IMR-90 (cell line): ENCODE measurements at regions not wholly inside any gene's neighbourhood (a gene's known extent, or its start where the extent isn't known, plus 50 kb on each side); places are given as distances from the start of the nearest gene placed in this dataset.

Source experiments
- ATAC-seq: fragments of 200-7000 bp; cut with Tn5 transposase; 2 replicates; pipeline ENCODE4 v1.9.1; 2020; ENCODE audit warnings: low read depth, mild to moderate bottlenecking, moderate library complexity
- BruUV-seq: library from RNA; stranded (reverse); fragments of 400-500 nt; replicated peaks from 2 replicates; lab custom pipeline; 2021; lab: Mats Ljungman, UMichigan
- CTCF ChIA-PET: fragments of 300-600 bp; formaldehyde crosslinking; extraction: SDS; loops from one replicate; lab custom pipeline; 2021; ENCODE audit warnings: antibody characterized with exemption; lab: Yijun Ruan, JAX
- POLR2A ChIA-PET: fragments of 300-600 bp; sonication (Branson Sonifier 250); formaldehyde crosslinking; loops from one replicate; lab custom pipeline; 2022; ENCODE audit warnings: antibody characterized with exemption; ENCODE audit not compliant: unreplicated experiment; lab: Charles Lee
- DNase-seq: peaks from one replicate; pipeline ENCODE4 v3.0.0; 2013
- H2AFZ ChIP-seq: replicated peaks from 2 replicates; pipeline ENCODE3; 2013; ENCODE audit warnings: low read length, mild to moderate bottlenecking; ENCODE audit not compliant: poor library complexity
- H2AK5ac ChIP-seq: 2 replicates; pipeline ENCODE4 v1.6.1; 2013; ENCODE audit warnings: low read depth, low read length, inconsistent platforms
- H2AK9ac ChIP-seq: replicated peaks from 2 replicates; pipeline ENCODE3; 2013; ENCODE audit warnings: mild to moderate bottlenecking, low read depth, low read length, moderate library complexity; ENCODE audit not compliant: poor library complexity
- H2BK120ac ChIP-seq: 2 replicates; pipeline ENCODE4 v1.6.1; 2013; ENCODE audit warnings: low read depth, low read length, inconsistent platforms
- H2BK15ac ChIP-seq: 3 replicates; pipeline ENCODE4 v1.6.1; 2013; ENCODE audit warnings: low read depth, low read length, inconsistent platforms
- H2BK20ac ChIP-seq: 2 replicates; pipeline ENCODE4 v1.6.1; 2013; ENCODE audit warnings: low read depth, mild to moderate bottlenecking, inconsistent platforms, low read length, moderate library complexity
- H2BK5ac ChIP-seq: 2 replicates; pipeline ENCODE4 v1.6.1; 2013; ENCODE audit warnings: mild to moderate bottlenecking, low read depth, low read length, inconsistent platforms; ENCODE audit not compliant: poor library complexity, severe bottlenecking
- H3K14ac ChIP-seq: replicated peaks from 2 replicates; pipeline ENCODE4 v1.6.1; 2013; ENCODE audit warnings: low read depth, low read length, inconsistent platforms
- H3K18ac ChIP-seq: 2 replicates; pipeline ENCODE4 v1.6.1; 2013; ENCODE audit warnings: low read depth, low read length, control low read depth
- H3K23ac ChIP-seq: 2 replicates; pipeline ENCODE4 v1.6.1; 2013; ENCODE audit warnings: low read depth, low read length, inconsistent platforms
- H3K27ac ChIP-seq: 2 replicates; pipeline ENCODE4 v1.5.1; 2013; ENCODE audit warnings: mild to moderate bottlenecking, control low read depth, low read length; ENCODE audit not compliant: insufficient read depth
- H3K27me3 ChIP-seq: 2 replicates; pipeline ENCODE4 v1.6.1; 2013; ENCODE audit warnings: low read length; ENCODE audit not compliant: control insufficient read depth, insufficient read depth
- H3K36me3 ChIP-seq: 2 replicates; pipeline ENCODE4 v1.6.1; 2013; ENCODE audit warnings: low read length, mixed read lengths; ENCODE audit not compliant: control insufficient read depth, insufficient read depth
- H3K4ac ChIP-seq: 2 replicates; pipeline ENCODE4 v1.6.1; 2013; ENCODE audit warnings: low read depth, low read length, inconsistent platforms
- H3K4me1 ChIP-seq: 2 replicates; pipeline ENCODE4 v1.6.1; 2013; ENCODE audit warnings: low read length, mixed read lengths; ENCODE audit not compliant: control insufficient read depth, insufficient read depth
- H3K4me2 ChIP-seq: 2 replicates; pipeline ENCODE4 v1.6.1; 2013; ENCODE audit warnings: low read depth, mild to moderate bottlenecking, control low read depth, low read length, moderate library complexity
- H3K4me3 ChIP-seq: 2 replicates; pipeline ENCODE4 v1.5.1; 2013; ENCODE audit warnings: low read depth, mild to moderate bottlenecking, control low read depth, low read length, moderate library complexity; ENCODE audit not compliant: insufficient read depth
- H3K56ac ChIP-seq: 2 replicates; pipeline ENCODE4 v1.6.1; 2013; ENCODE audit warnings: low read length, inconsistent platforms; ENCODE audit not compliant: insufficient read depth; ENCODE audit errors: extremely low read depth
- H3K79me1 ChIP-seq, 2 experiments: 2 replicates each; pipeline ENCODE4 v1.6.1; 2013; ENCODE audit warnings: low read length in 2 of 2, inconsistent platforms in 1 of 2, low read depth in 1 of 2
- H3K9ac ChIP-seq: 2 replicates; pipeline ENCODE4 v1.6.1; 2013; ENCODE audit warnings: low read depth, low read length, control low read depth
- H3K9me1 ChIP-seq: 2 replicates; pipeline ENCODE4 v1.6.1; 2013; ENCODE audit warnings: low read length, inconsistent platforms; ENCODE audit not compliant: insufficient read depth
- H3K9me3 ChIP-seq: 2 replicates; pipeline ENCODE4 v1.6.1; 2013; ENCODE audit warnings: low read length; ENCODE audit not compliant: control insufficient read depth, insufficient read depth
- H4K20me1 ChIP-seq: 2 replicates; pipeline ENCODE4 v1.6.1; 2013; ENCODE audit warnings: low read length, inconsistent platforms; ENCODE audit not compliant: insufficient read depth
- H4K5ac ChIP-seq: 2 replicates; pipeline ENCODE4 v1.6.1; 2013; ENCODE audit warnings: mild to moderate bottlenecking, low read depth, low read length, control low read depth
- H4K8ac ChIP-seq, 2 experiments: 2 replicates each; pipeline ENCODE4 v1.6.1; 2013; ENCODE audit warnings: low read depth in 2 of 2, low read length in 2 of 2, control low read depth in 1 of 2, inconsistent platforms in 1 of 2
- H4K91ac ChIP-seq: 2 replicates; pipeline ENCODE4 v1.6.1; 2013; ENCODE audit warnings: low read depth, low read length, inconsistent platforms; ENCODE audit not compliant: insufficient read depth
- BHLHE40 ChIP-seq: fragments of 150-350 bp; IDR thresholded peaks from 2 replicates; pipeline ENCODE4 v1.6.1; 2016; ENCODE audit warnings: mild to moderate bottlenecking, low read depth, low read length
- CEBPB ChIP-seq: IDR thresholded peaks from 2 replicates; pipeline ENCODE4 v1.6.1; 2012; ENCODE audit warnings: low read depth, low read length, improper control_type of control experiment
- CHD1 ChIP-seq: IDR thresholded peaks from 2 replicates; pipeline ENCODE4 v1.6.1; 2012; ENCODE audit warnings: low read depth, low read length, improper control_type of control experiment
- FOS ChIP-seq: fragments of 150-350 bp; IDR thresholded peaks from 2 replicates; pipeline ENCODE4 v1.6.1; 2016; ENCODE audit warnings: low read depth, low read length
- MAFK ChIP-seq: IDR thresholded peaks from 2 replicates; pipeline ENCODE4 v1.6.1; 2012; ENCODE audit warnings: low read depth, low read length, improper control_type of control experiment
- MAZ ChIP-seq: IDR thresholded peaks from 2 replicates; pipeline ENCODE4 v1.6.1; 2012; ENCODE audit warnings: low read depth, mild to moderate bottlenecking, low read length, improper control_type of control experiment, moderate library complexity, borderline replicate concordance
- MXI1 ChIP-seq: IDR thresholded peaks from 2 replicates; pipeline ENCODE4 v1.6.1; 2012; ENCODE audit warnings: low read depth, mild to moderate bottlenecking, low read length, moderate library complexity, borderline replicate concordance
- NFE2L2 ChIP-seq: fragments of 150-350 bp; IDR thresholded peaks from 2 replicates; pipeline ENCODE4 v1.6.1; 2016; ENCODE audit warnings: low read depth, mild to moderate bottlenecking, low read length
- POLR2A ChIP-seq: IDR thresholded peaks from 2 replicates; pipeline ENCODE4 v1.6.1; 2012; ENCODE audit warnings: mild to moderate bottlenecking, low read depth, low read length
- RAD21 ChIP-seq: IDR thresholded peaks from 2 replicates; pipeline ENCODE4 v1.6.1; 2012; ENCODE audit warnings: low read length, improper control_type of control experiment
- RCOR1 ChIP-seq: IDR thresholded peaks from 2 replicates; pipeline ENCODE4 v1.6.1; 2012; ENCODE audit warnings: mild to moderate bottlenecking, low read length, improper control_type of control experiment; ENCODE audit not compliant: insufficient replicate concordance
- RFX5 ChIP-seq: IDR thresholded peaks from 2 replicates; pipeline ENCODE4 v1.8.0; 2012; ENCODE audit warnings: low read depth, mild to moderate bottlenecking, low read length, moderate library complexity
- SMC3 ChIP-seq: fragments of 150-350 bp; IDR thresholded peaks from 2 replicates; pipeline ENCODE4 v1.6.1; 2016; ENCODE audit warnings: low read depth, mild to moderate bottlenecking, antibody characterized with exemption, low read length, moderate library complexity
- USF2 ChIP-seq: fragments of 150-350 bp; IDR thresholded peaks from 2 replicates; pipeline ENCODE4 v1.6.1; 2017; ENCODE audit warnings: mild to moderate bottlenecking, antibody characterized with exemption, low read length, low read depth
- WGBS, 2 experiments: methylation state at CpG; one replicate each; pipeline versions ENCODE4 v1.1.5 to v1.1.7; 2013; ENCODE audit warnings: missing lambda C conversion rate in 2 of 2; ENCODE audit not compliant: insufficient read length in 1 of 2; ENCODE audit errors: extremely low coverage in 2 of 2; 5-methylcytosine and 5-hydroxymethylcytosine counted together
- dilution Hi-C: fragments of 300-500 bp; cut with HindIII; formaldehyde crosslinking; loops from one replicate; pipeline ENCODE4 v1.14.3; 2018; ENCODE audit warnings: low sequenced_read_pairs; ENCODE audit not compliant: unreplicated experiment
- in situ Hi-C: fragments of 300-500 bp; cut with MboI; formaldehyde crosslinking; loops from 3 replicates; pipeline ENCODE4 v1.14.3; 2019; ENCODE audit warnings: low sequenced_read_pairs, inconsistent platforms, mixed read lengths
- intact Hi-C: fragments of 100-400 bp; cut with micrococcal nuclease; formaldehyde crosslinking; loops from 2 replicates; pipeline ENCODE4 v1.10.0; 2022
- TF ChIP-seq, protein P1 (sequence below): conservative IDR thresholded peaks from 2 replicates; pipeline ENCODE4 v1.5.1; 2012; ENCODE audit warnings: mild to moderate bottlenecking, low read depth, low read length, improper control_type of control experiment
- TF ChIP-seq, protein P2 (sequence below): fragments of 150-350 bp; IDR thresholded peaks from 2 replicates; pipeline ENCODE4 v1.6.1; 2016; ENCODE audit warnings: low read depth, mild to moderate bottlenecking, low read length, moderate library complexity, borderline replicate concordance

DNA sequence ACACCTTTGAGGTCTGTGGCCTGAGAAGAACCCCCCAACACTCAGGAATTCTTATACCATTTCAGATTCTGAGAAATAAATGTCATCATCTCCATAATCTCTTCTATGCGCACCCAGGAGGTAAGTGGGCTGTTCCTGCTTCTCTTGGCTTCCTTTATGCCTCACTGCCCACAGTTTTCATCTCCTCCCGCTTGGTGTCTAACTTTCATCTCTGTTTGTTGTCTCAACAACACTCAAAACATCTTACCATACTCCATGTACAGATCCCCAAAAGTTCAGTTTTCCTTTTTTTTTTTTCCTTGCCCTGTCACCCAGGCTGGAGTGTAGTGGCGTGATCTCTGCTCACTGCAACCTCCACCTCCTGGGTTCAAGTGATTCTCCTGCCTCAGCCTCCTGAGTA, 170.2 kb upstream of the FREM1 start:
- in situ Hi-C loops (no loop called here), dilution Hi-C loops (no loop called here), intact Hi-C loops (no loop called here)
- H3K4me1 ChIP-seq: no peaks in the 10 kb centered on the region
- H3K18ac ChIP-seq: no peak overlapping the region
- no peak overlapping the region for H3K4me3 ChIP-seq
- no peak overlapping the region for H4K91ac ChIP-seq
- ChIA-PET CTCF (no interaction called here), POLR2A (interaction anchor here (0.7 kb wide), 1 partner anchor 1327 kb away, joined by 4 read pairs; no protein-coding TSS in a partner anchor)
- ATAC-seq (no peak), DNase-seq (no peak)
- H3K9me1 ChIP-seq: no peaks in the 10 kb centered on the region
- H3K27ac ChIP-seq: no peak overlapping the region
- H3K23ac ChIP-seq: no peak overlapping the region
- H3K9me3 ChIP-seq: no peaks in the 10 kb centered on the region
- no peak overlapping the region for H2BK15ac ChIP-seq
- no peak overlapping the region for H2AFZ ChIP-seq
- H2BK5ac ChIP-seq: no peak overlapping the region
- H3K27me3 ChIP-seq: no peaks in the 10 kb centered on the region
- H3K9ac ChIP-seq: no peak overlapping the region
- no TSS peak for BruUV-seq
- H3K79me1 ChIP-seq: no peaks in the 10 kb centered on the region
- no peak overlapping the region for H3K4ac ChIP-seq
- WGBS, 2 experiments: no CpG with 5 or more reads among the region's 3 CpGs
- no peaks in the 10 kb centered on the region for H4K20me1 ChIP-seq
- no peak overlapping the region for H4K8ac ChIP-seq
- no peak overlapping the region for H2AK5ac ChIP-seq
- no peak overlapping the region for H3K56ac ChIP-seq
- no peak overlapping the region for H2AK9ac ChIP-seq
- no peaks in the 10 kb centered on the region for H3K36me3 ChIP-seq
- H2BK20ac ChIP-seq: no peak overlapping the region
- H3K14ac ChIP-seq: no peak overlapping the region
- no peak overlapping the region for H2BK120ac ChIP-seq
- H4K5ac ChIP-seq: no peak overlapping the region
- TF ChIP-seq CHD1 (no peak), POLR2A (no peak), RFX5 (no peak), RAD21 (no peak), MAZ (no peak), CEBPB (no peak), MXI1 (no peak), NFE2L2 (no peak), SMC3 (no peak), FOS (no peak), USF2 (no peak), BHLHE40 (no peak), RCOR1 (no peak), MAFK (no peak)
- TF ChIP-seq, protein P1, sequence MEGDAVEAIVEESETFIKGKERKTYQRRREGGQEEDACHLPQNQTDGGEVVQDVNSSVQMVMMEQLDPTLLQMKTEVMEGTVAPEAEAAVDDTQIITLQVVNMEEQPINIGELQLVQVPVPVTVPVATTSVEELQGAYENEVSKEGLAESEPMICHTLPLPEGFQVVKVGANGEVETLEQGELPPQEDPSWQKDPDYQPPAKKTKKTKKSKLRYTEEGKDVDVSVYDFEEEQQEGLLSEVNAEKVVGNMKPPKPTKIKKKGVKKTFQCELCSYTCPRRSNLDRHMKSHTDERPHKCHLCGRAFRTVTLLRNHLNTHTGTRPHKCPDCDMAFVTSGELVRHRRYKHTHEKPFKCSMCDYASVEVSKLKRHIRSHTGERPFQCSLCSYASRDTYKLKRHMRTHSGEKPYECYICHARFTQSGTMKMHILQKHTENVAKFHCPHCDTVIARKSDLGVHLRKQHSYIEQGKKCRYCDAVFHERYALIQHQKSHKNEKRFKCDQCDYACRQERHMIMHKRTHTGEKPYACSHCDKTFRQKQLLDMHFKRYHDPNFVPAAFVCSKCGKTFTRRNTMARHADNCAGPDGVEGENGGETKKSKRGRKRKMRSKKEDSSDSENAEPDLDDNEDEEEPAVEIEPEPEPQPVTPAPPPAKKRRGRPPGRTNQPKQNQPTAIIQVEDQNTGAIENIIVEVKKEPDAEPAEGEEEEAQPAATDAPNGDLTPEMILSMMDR: no peak
- TF ChIP-seq, protein P2, sequence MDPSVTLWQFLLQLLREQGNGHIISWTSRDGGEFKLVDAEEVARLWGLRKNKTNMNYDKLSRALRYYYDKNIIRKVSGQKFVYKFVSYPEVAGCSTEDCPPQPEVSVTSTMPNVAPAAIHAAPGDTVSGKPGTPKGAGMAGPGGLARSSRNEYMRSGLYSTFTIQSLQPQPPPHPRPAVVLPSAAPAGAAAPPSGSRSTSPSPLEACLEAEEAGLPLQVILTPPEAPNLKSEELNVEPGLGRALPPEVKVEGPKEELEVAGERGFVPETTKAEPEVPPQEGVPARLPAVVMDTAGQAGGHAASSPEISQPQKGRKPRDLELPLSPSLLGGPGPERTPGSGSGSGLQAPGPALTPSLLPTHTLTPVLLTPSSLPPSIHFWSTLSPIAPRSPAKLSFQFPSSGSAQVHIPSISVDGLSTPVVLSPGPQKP: no peak
- no peak overlapping the region for H3K4me2 ChIP-seq
